Parathyroid adenoma (tissue), 2 donors: ENCODE measurements at regions not wholly inside any gene's neighbourhood (a gene's known extent, or its start where the extent isn't known, plus 50 kb on each side); places are given as distances from the start of the nearest gene placed in this dataset.
"Not testable (repeated sequence)": the region's sequence is repeated elsewhere in the genome, so short reads cannot be mapped to it uniquely, and the experiment has no call there.

Source experiments
- H2AFZ ChIP-seq: fragments of 300-600 bp; sonication (generic); one replicate; pipeline ENCODE4 v1.7.0; 2017; ENCODE audit warnings: antibody characterized with exemption, mild to moderate bottlenecking
- H3K27ac ChIP-seq: fragments of 300-600 bp; sonication (generic); one replicate; pipeline ENCODE4 v1.7.0; 2017
- H3K27me3 ChIP-seq: fragments of 300-600 bp; sonication (generic); one replicate; pipeline ENCODE4 v1.7.0; 2017; ENCODE audit warnings: low read length; ENCODE audit not compliant: control insufficient read depth, insufficient read depth
- H3K36me3 ChIP-seq: fragments of 300-600 bp; sonication (generic); one replicate; pipeline ENCODE4 v1.7.0; 2017; ENCODE audit warnings: low read length; ENCODE audit not compliant: control insufficient read depth, insufficient read depth
- H3K4me1 ChIP-seq: fragments of 300-600 bp; sonication (generic); one replicate; pipeline ENCODE4 v1.7.0; 2017; ENCODE audit warnings: control low read depth
- H3K4me2 ChIP-seq: fragments of 300-600 bp; sonication (generic); one replicate; pipeline ENCODE4 v1.7.0; 2017; ENCODE audit warnings: low read length
- H3K4me3 ChIP-seq: fragments of 300-600 bp; sonication (generic); one replicate; pipeline ENCODE4 v1.7.0; 2017; ENCODE audit warnings: low read depth, low read length
- H3K79me2 ChIP-seq: fragments of 300-600 bp; sonication (generic); one replicate; pipeline ENCODE4 v1.7.0; 2017; ENCODE audit warnings: control low read depth
- H3K9ac ChIP-seq: fragments of 300-600 bp; sonication (generic); one replicate; pipeline ENCODE4 v1.7.0; 2017; ENCODE audit warnings: mild to moderate bottlenecking
- H3K9me3 ChIP-seq: fragments of 300-600 bp; sonication (generic); one replicate; pipeline ENCODE4 v1.7.0; 2017; ENCODE audit warnings: low read length; ENCODE audit not compliant: control insufficient read depth
- TF ChIP-seq, protein P1 (sequence below): fragments of 300-600 bp; sonication (generic); IDR thresholded peaks from one replicate; pipeline ENCODE4 v1.7.0; 2017; ENCODE audit warnings: antibody characterized with exemption, mild to moderate bottlenecking
- donor health status: primary hyperparathyroidism.

DNA sequence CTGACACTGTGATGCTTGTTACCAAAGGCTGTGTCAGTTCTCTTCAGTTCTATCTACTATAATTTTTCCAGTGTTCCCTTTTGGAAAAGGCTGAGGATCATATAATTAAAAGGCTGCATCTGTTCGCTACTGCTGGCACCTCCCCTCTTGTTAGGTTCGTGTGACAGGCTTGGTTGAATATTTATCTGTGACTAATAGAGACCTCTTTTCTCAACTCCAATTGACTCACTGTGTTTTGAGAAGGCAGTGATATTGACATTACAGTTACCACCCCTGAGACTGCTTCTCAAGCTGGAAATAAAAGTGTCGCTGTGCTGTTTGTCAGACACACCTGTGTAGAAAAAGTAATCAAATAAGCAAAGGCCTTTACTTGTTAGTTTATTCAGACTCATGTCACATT, 205.5 kb upstream of the KCNH7 start:
- TF ChIP-seq, protein P1, sequence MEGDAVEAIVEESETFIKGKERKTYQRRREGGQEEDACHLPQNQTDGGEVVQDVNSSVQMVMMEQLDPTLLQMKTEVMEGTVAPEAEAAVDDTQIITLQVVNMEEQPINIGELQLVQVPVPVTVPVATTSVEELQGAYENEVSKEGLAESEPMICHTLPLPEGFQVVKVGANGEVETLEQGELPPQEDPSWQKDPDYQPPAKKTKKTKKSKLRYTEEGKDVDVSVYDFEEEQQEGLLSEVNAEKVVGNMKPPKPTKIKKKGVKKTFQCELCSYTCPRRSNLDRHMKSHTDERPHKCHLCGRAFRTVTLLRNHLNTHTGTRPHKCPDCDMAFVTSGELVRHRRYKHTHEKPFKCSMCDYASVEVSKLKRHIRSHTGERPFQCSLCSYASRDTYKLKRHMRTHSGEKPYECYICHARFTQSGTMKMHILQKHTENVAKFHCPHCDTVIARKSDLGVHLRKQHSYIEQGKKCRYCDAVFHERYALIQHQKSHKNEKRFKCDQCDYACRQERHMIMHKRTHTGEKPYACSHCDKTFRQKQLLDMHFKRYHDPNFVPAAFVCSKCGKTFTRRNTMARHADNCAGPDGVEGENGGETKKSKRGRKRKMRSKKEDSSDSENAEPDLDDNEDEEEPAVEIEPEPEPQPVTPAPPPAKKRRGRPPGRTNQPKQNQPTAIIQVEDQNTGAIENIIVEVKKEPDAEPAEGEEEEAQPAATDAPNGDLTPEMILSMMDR, result no peak
- Histone ChIP-seq H3K4me2 (no peak overlapping the region), H3K9me3 (no peaks in the 10 kb centered on the region), H3K27ac (no peak overlapping the region), H3K36me3 (no peaks in the 10 kb centered on the region), H2AFZ (no peak overlapping the region), H3K27me3 (no peaks in the 10 kb centered on the region), H3K4me1 (no peaks in the 10 kb centered on the region), H3K4me3 (no peak overlapping the region), H3K9ac (no peak overlapping the region), H3K79me2 (no peaks in the 10 kb centered on the region)

DNA sequence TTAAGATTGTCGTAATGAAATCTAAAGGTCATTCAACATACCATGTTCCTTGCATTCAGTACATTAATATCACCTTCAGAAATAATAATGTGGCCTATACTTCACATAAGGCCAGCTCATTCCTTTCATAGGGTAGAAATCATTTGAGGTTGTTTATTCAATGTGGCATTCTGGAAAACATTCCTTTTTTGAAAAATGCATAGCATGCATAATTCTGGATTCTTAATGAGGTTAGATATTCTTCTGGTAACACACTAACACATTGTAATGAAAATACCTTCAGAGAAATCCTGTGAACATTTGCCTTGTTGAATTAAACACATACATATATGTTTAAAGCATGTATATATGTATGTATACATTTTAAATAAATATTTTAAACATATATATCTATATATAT, 204.6 kb upstream of the KCNH7 start:
- no peak overlapping the region for H2AFZ ChIP-seq
- H3K27me3 ChIP-seq, result no peaks in the 10 kb centered on the region
- H3K4me1 ChIP-seq, result no peaks in the 10 kb centered on the region
- no peak overlapping the region for H3K4me2 ChIP-seq
- no peaks in the 10 kb centered on the region for H3K36me3 ChIP-seq
- TF ChIP-seq, protein P1, result no peak
- no peaks in the 10 kb centered on the region for H3K9me3 ChIP-seq
- H3K27ac ChIP-seq, result no peak overlapping the region
- H3K79me2 ChIP-seq, result no peaks in the 10 kb centered on the region
- no peak overlapping the region for H3K4me3 ChIP-seq
- no peak overlapping the region for H3K9ac ChIP-seq

DNA sequence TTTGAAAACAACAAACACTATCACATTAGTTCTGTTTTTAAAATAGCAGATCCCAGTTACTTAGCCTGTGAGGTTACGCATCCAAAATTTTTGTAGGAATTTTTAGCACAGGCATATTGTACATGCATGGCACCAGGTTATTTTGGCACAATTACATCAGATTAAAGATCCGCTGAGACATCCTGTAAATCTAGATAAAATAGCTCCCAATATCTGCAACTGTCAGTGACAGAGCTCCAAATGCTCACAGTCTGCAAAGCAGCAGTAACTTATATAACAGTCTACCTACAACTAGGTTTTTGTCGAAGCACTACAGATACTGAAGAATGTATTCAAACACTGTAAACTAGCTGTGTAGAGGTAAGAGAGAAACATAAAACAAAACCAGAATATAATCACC, 200.7 kb upstream of the KCNH7 start:
- Histone ChIP-seq H3K27ac (no peak overlapping the region), H3K27me3 (no peaks in the 10 kb centered on the region), H3K9ac (no peak overlapping the region), H3K4me3 (no peak overlapping the region), H3K9me3 (no peaks in the 10 kb centered on the region), H3K4me1 (no peaks in the 10 kb centered on the region), H3K4me2 (no peak overlapping the region), H3K36me3 (no peaks in the 10 kb centered on the region), H2AFZ (no peak overlapping the region), H3K79me2 (no peaks in the 10 kb centered on the region)
- TF ChIP-seq, protein P1, result no peak

DNA sequence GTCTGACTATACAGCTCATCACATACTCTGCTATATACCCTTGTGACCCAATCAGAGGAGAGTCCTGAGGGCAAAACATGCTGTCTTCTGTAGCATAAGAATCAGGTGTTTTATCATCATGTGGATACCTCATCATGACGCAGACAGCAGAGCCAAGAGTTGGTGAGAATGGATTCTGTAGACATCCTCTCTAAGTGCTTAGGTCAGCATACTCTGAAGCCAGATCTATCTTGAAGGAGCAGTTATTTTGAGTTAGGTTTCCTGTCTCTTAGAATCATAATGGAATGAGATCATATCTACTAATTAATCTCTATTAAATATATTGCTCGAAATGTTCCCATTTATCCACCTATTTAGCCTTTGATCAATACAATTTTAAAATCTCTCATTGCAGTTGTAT, 190.2 kb upstream of the KCNH7 start:
- Histone ChIP-seq H3K4me2 (no peak overlapping the region), H3K36me3 (no peaks in the 10 kb centered on the region), H3K9ac (no peak overlapping the region), H3K27ac (no peak overlapping the region), H3K4me3 (no peak overlapping the region), H2AFZ (no peak overlapping the region), H3K27me3 (no peaks in the 10 kb centered on the region), H3K79me2 (no peaks in the 10 kb centered on the region), H3K4me1 (no peaks in the 10 kb centered on the region), H3K9me3 (no peaks in the 10 kb centered on the region)
- TF ChIP-seq, protein P1, result no peak

DNA sequence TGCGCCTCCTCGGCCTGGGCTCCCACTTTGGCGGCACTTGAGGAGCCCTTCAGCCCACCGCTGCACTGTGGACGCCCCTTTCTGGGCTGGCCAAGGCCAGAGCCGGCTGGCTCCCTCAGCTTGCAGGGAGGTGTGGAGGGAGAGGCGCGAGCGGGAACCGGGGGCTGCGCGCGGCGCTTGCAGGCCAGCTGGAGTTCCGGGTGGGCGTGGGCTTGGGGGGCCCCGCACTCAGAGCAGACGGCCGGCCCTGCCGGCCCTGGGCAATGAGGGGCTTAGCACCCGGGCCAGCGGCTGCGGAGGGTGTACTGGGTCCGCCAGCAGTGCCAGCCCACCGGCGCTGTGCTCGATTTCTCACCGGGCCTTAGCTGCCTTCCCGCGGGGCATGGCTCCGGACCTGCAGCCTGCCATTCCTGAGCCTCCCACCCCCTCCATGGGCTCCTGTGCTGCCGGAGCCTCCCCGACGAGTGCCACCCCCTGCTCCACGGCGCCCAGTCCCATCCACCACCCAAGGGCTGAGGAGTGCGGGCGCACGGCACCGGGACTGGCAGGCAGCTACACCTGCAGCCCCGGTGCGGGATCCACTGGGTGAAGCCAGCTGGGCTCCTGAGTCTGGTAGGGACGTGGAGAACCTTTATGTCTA, 187.7 kb upstream of the KCNH7 start:
- not testable (repeated sequence) for H3K27me3 ChIP-seq, H3K4me2 ChIP-seq, H3K4me3 ChIP-seq, H3K9ac ChIP-seq, H2AFZ ChIP-seq, H3K79me2 ChIP-seq, H3K9me3 ChIP-seq, H3K36me3 ChIP-seq, H3K4me1 ChIP-seq, H3K27ac ChIP-seq

DNA sequence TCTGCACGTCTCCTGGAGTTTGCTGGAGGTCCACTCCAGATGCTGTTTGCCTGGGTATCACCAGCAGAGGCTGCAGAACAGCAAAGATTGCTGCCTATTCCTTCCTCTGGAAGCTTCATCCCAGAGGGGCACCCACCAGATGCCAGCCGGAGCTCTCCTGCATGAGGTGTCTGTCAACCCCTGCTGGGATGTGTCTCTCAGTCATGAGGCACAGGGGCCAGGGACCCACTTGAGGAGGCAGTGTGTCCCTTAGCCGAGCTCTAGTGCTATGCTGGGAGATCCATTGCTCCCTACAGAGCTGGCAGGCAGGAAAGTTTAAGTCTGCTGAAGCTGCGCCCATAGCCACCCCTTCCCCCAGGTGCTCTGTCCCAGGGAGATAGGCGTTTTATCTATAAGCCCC, 178.3 kb upstream of the KCNH7 start:
- H3K9me3 ChIP-seq, H3K79me2 ChIP-seq, H3K4me2 ChIP-seq, H3K36me3 ChIP-seq, H2AFZ ChIP-seq, H3K27ac ChIP-seq, H3K4me1 ChIP-seq, H3K27me3 ChIP-seq, H3K4me3 ChIP-seq, H3K9ac ChIP-seq: not testable (repeated sequence)
